ENCODE measurements at regions not wholly inside any gene's neighbourhood (a gene's known extent, or its start where the extent isn't known, plus 50 kb on each side); places are given as distances from the start of the nearest gene placed in this dataset.

DNA sequence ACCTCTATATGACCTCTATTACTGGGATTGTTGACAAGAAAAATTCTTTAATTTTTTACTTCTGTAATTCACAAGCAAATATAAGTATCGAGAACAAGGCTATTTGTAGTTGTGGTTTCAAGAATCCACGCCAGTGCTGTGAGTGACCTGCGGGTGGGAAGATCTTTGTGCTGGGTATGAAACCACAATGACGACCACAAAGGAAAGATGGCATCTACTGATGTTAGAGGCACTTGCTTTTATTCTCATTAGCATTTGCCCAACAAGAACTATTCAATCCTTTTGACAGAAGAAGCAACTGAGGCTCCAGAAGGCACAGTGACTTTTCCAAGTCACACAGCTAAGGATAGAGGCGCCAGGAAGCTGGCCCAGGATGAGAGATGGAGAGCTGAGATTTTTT lies 1054.9 kb downstream of the TBC1D22A start:
- DNase-seq (ENCODE audit: low read depth): no peak
- no peak for TF ChIP-seq CTCF (IDR thresholded peaks at IDR 0.05; ENCODE audit: low read depth, low read length, missing control alignments)
- no peak overlapping the region for H3K4me3 ChIP-seq (ENCODE audit: low read depth, low read length)

GRCh38 chr22:47816863-47817210 lies 1054.4 kb downstream of the TBC1D22A start:
- H3K4me3 ChIP-seq (ENCODE audit: low read depth, low read length): no peak overlapping the region
- TF ChIP-seq CTCF (IDR thresholded peaks at IDR 0.05; ENCODE audit: low read depth, low read length, missing control alignments): no peak
- DNase-seq (ENCODE audit: low read depth): no peak

DNA sequence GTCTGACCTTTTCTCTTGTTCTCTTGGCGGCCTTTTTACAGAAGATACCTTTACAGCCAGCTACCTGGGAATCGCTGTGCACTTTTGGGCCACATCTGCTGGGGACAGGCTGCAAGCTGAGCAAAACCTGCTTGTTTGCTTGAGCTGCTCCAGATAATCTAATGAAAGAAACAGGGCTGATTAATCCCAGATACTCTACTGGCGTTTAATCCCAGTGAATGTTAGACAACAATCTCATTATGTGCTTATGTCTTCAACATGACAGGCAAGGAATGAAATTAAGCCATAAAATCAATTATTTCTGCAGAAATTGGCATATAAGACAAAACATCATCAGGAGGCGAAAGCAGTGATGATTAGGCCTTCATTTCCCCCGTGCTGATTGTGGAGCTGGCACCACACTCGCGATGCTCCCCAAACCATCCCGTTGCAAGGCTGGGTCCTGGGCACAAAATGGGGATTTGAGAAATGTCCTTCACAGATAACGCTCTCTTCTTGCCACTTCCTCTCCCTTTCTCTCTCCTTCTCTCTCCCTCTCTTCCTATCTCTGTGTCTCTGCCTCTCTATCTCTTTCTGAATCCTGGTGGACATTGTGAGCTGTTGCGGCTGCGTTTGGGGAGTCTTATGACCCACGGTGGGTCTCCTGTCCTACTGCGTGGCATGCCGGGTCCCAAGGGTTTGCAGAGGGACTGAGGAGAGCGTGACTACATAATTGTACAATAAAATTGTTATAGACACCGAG lies 1053.8 kb downstream of the TBC1D22A start:
- TF ChIP-seq CTCF (IDR thresholded peaks at IDR 0.05; ENCODE audit: low read depth, low read length, missing control alignments): no peak
- no peak overlapping the region for H3K4me3 ChIP-seq (ENCODE audit: low read depth, low read length)
- no peak for DNase-seq (ENCODE audit: low read depth)

GRCh38 chr22:47814474-47814873 lies 1052.0 kb downstream of the TBC1D22A start:
- no peak for TF ChIP-seq CTCF (IDR thresholded peaks at IDR 0.05; ENCODE audit: low read depth, low read length, missing control alignments)
- no peak for DNase-seq (ENCODE audit: low read depth)
- H3K4me3 ChIP-seq (ENCODE audit: low read depth, low read length): no peak overlapping the region

DNA sequence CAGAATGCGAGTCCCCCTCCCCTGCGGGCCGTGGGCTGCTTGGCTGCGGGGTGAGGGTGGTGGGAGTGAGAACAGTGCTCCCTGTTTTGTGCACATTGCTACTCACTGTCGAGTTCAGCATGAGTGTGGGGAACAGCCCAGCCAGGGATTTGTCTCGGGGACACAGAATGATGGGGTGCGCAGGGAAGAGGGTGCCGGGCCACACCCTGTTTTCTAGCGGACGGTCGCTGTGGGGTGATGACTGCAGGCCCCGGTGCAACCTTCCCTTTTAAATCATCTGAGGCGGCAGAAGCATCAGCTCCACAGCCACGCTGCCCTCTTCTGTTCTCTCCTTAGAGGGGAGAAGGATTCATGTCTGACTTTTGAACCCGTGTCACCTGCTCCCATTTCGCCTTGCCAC lies 1051.2 kb downstream of the TBC1D22A start:
- no peak for TF ChIP-seq CTCF (IDR thresholded peaks at IDR 0.05; ENCODE audit: low read depth, low read length, missing control alignments)
- no peak for DNase-seq (ENCODE audit: low read depth)
- no peak overlapping the region for H3K4me3 ChIP-seq (ENCODE audit: low read depth, low read length)

GRCh38 chr22:47811971-47812370 lies 1049.5 kb downstream of the TBC1D22A start:
- no peak overlapping the region for H3K4me3 ChIP-seq (ENCODE audit: low read depth, low read length)
- TF ChIP-seq CTCF (IDR thresholded peaks at IDR 0.05; ENCODE audit: low read depth, low read length, missing control alignments): no peak
- DNase-seq (ENCODE audit: low read depth): no peak
